IMR-90 (cell line): ENCODE measurements at regions not wholly inside any gene's neighbourhood (a gene's known extent, or its start where the extent isn't known, plus 50 kb on each side); places are given as distances from the start of the nearest gene placed in this dataset.

ENCODE experiments used
- ATAC-seq: fragments of 200-7000 bp; cut with Tn5 transposase; 2 replicates; pipeline ENCODE4 v1.9.1; 2020; ENCODE audit warnings: low read depth, mild to moderate bottlenecking, moderate library complexity
- BruUV-seq: library from RNA; stranded (reverse); fragments of 400-500 nt; replicated peaks from 2 replicates; lab custom pipeline; 2021; lab: Mats Ljungman, UMichigan
- CTCF ChIA-PET: fragments of 300-600 bp; formaldehyde crosslinking; extraction: SDS; loops from one replicate; lab custom pipeline; 2021; ENCODE audit warnings: antibody characterized with exemption; lab: Yijun Ruan, JAX
- POLR2A ChIA-PET: fragments of 300-600 bp; sonication (Branson Sonifier 250); formaldehyde crosslinking; loops from one replicate; lab custom pipeline; 2022; ENCODE audit warnings: antibody characterized with exemption; ENCODE audit not compliant: unreplicated experiment; lab: Charles Lee
- DNase-seq: peaks from one replicate; pipeline ENCODE4 v3.0.0; 2013
- H2AFZ ChIP-seq: replicated peaks from 2 replicates; pipeline ENCODE3; 2013; ENCODE audit warnings: low read length, mild to moderate bottlenecking; ENCODE audit not compliant: poor library complexity
- H2AK5ac ChIP-seq: 2 replicates; pipeline ENCODE4 v1.6.1; 2013; ENCODE audit warnings: low read depth, low read length, inconsistent platforms
- H2AK9ac ChIP-seq: replicated peaks from 2 replicates; pipeline ENCODE3; 2013; ENCODE audit warnings: mild to moderate bottlenecking, low read depth, low read length, moderate library complexity; ENCODE audit not compliant: poor library complexity
- H2BK120ac ChIP-seq: 2 replicates; pipeline ENCODE4 v1.6.1; 2013; ENCODE audit warnings: low read depth, low read length, inconsistent platforms
- H2BK15ac ChIP-seq: 3 replicates; pipeline ENCODE4 v1.6.1; 2013; ENCODE audit warnings: low read depth, low read length, inconsistent platforms
- H2BK20ac ChIP-seq: 2 replicates; pipeline ENCODE4 v1.6.1; 2013; ENCODE audit warnings: low read depth, mild to moderate bottlenecking, inconsistent platforms, low read length, moderate library complexity
- H2BK5ac ChIP-seq: 2 replicates; pipeline ENCODE4 v1.6.1; 2013; ENCODE audit warnings: mild to moderate bottlenecking, low read depth, low read length, inconsistent platforms; ENCODE audit not compliant: poor library complexity, severe bottlenecking
- H3K14ac ChIP-seq: replicated peaks from 2 replicates; pipeline ENCODE4 v1.6.1; 2013; ENCODE audit warnings: low read depth, low read length, inconsistent platforms
- H3K18ac ChIP-seq: 2 replicates; pipeline ENCODE4 v1.6.1; 2013; ENCODE audit warnings: low read depth, low read length, control low read depth
- H3K23ac ChIP-seq: 2 replicates; pipeline ENCODE4 v1.6.1; 2013; ENCODE audit warnings: low read depth, low read length, inconsistent platforms
- H3K27ac ChIP-seq: 2 replicates; pipeline ENCODE4 v1.5.1; 2013; ENCODE audit warnings: mild to moderate bottlenecking, control low read depth, low read length; ENCODE audit not compliant: insufficient read depth
- H3K27me3 ChIP-seq: 2 replicates; pipeline ENCODE4 v1.6.1; 2013; ENCODE audit warnings: low read length; ENCODE audit not compliant: control insufficient read depth, insufficient read depth
- H3K36me3 ChIP-seq: 2 replicates; pipeline ENCODE4 v1.6.1; 2013; ENCODE audit warnings: low read length, mixed read lengths; ENCODE audit not compliant: control insufficient read depth, insufficient read depth
- H3K4ac ChIP-seq: 2 replicates; pipeline ENCODE4 v1.6.1; 2013; ENCODE audit warnings: low read depth, low read length, inconsistent platforms
- H3K4me1 ChIP-seq: 2 replicates; pipeline ENCODE4 v1.6.1; 2013; ENCODE audit warnings: low read length, mixed read lengths; ENCODE audit not compliant: control insufficient read depth, insufficient read depth
- H3K4me2 ChIP-seq: 2 replicates; pipeline ENCODE4 v1.6.1; 2013; ENCODE audit warnings: low read depth, mild to moderate bottlenecking, control low read depth, low read length, moderate library complexity
- H3K4me3 ChIP-seq: 2 replicates; pipeline ENCODE4 v1.5.1; 2013; ENCODE audit warnings: low read depth, mild to moderate bottlenecking, control low read depth, low read length, moderate library complexity; ENCODE audit not compliant: insufficient read depth
- H3K56ac ChIP-seq: 2 replicates; pipeline ENCODE4 v1.6.1; 2013; ENCODE audit warnings: low read length, inconsistent platforms; ENCODE audit not compliant: insufficient read depth; ENCODE audit errors: extremely low read depth
- H3K79me1 ChIP-seq, 2 experiments: 2 replicates each; pipeline ENCODE4 v1.6.1; 2013; ENCODE audit warnings: low read length in 2 of 2, inconsistent platforms in 1 of 2, low read depth in 1 of 2
- H3K9ac ChIP-seq: 2 replicates; pipeline ENCODE4 v1.6.1; 2013; ENCODE audit warnings: low read depth, low read length, control low read depth
- H3K9me1 ChIP-seq: 2 replicates; pipeline ENCODE4 v1.6.1; 2013; ENCODE audit warnings: low read length, inconsistent platforms; ENCODE audit not compliant: insufficient read depth
- H3K9me3 ChIP-seq: 2 replicates; pipeline ENCODE4 v1.6.1; 2013; ENCODE audit warnings: low read length; ENCODE audit not compliant: control insufficient read depth, insufficient read depth
- H4K20me1 ChIP-seq: 2 replicates; pipeline ENCODE4 v1.6.1; 2013; ENCODE audit warnings: low read length, inconsistent platforms; ENCODE audit not compliant: insufficient read depth
- H4K5ac ChIP-seq: 2 replicates; pipeline ENCODE4 v1.6.1; 2013; ENCODE audit warnings: mild to moderate bottlenecking, low read depth, low read length, control low read depth
- H4K8ac ChIP-seq, 2 experiments: 2 replicates each; pipeline ENCODE4 v1.6.1; 2013; ENCODE audit warnings: low read depth in 2 of 2, low read length in 2 of 2, control low read depth in 1 of 2, inconsistent platforms in 1 of 2
- H4K91ac ChIP-seq: 2 replicates; pipeline ENCODE4 v1.6.1; 2013; ENCODE audit warnings: low read depth, low read length, inconsistent platforms; ENCODE audit not compliant: insufficient read depth
- BHLHE40 ChIP-seq: fragments of 150-350 bp; IDR thresholded peaks from 2 replicates; pipeline ENCODE4 v1.6.1; 2016; ENCODE audit warnings: mild to moderate bottlenecking, low read depth, low read length
- CEBPB ChIP-seq: IDR thresholded peaks from 2 replicates; pipeline ENCODE4 v1.6.1; 2012; ENCODE audit warnings: low read depth, low read length, improper control_type of control experiment
- CTCF ChIP-seq: conservative IDR thresholded peaks from 2 replicates; pipeline ENCODE4 v1.5.1; 2012; ENCODE audit warnings: mild to moderate bottlenecking, low read depth, low read length, improper control_type of control experiment
- MAFK ChIP-seq: IDR thresholded peaks from 2 replicates; pipeline ENCODE4 v1.6.1; 2012; ENCODE audit warnings: low read depth, low read length, improper control_type of control experiment
- MXI1 ChIP-seq: IDR thresholded peaks from 2 replicates; pipeline ENCODE4 v1.6.1; 2012; ENCODE audit warnings: low read depth, mild to moderate bottlenecking, low read length, moderate library complexity, borderline replicate concordance
- RAD21 ChIP-seq: IDR thresholded peaks from 2 replicates; pipeline ENCODE4 v1.6.1; 2012; ENCODE audit warnings: low read length, improper control_type of control experiment
- RCOR1 ChIP-seq: IDR thresholded peaks from 2 replicates; pipeline ENCODE4 v1.6.1; 2012; ENCODE audit warnings: mild to moderate bottlenecking, low read length, improper control_type of control experiment; ENCODE audit not compliant: insufficient replicate concordance
- SMC3 ChIP-seq: fragments of 150-350 bp; IDR thresholded peaks from 2 replicates; pipeline ENCODE4 v1.6.1; 2016; ENCODE audit warnings: low read depth, mild to moderate bottlenecking, antibody characterized with exemption, low read length, moderate library complexity
- USF2 ChIP-seq: fragments of 150-350 bp; IDR thresholded peaks from 2 replicates; pipeline ENCODE4 v1.6.1; 2017; ENCODE audit warnings: mild to moderate bottlenecking, antibody characterized with exemption, low read length, low read depth
- WGBS, 2 experiments: methylation state at CpG; one replicate each; pipeline versions ENCODE4 v1.1.5 to v1.1.7; 2013; ENCODE audit warnings: missing lambda C conversion rate in 2 of 2; ENCODE audit not compliant: insufficient read length in 1 of 2; ENCODE audit errors: extremely low coverage in 2 of 2; 5-methylcytosine and 5-hydroxymethylcytosine counted together
- dilution Hi-C: fragments of 300-500 bp; cut with HindIII; formaldehyde crosslinking; loops from one replicate; pipeline ENCODE4 v1.14.3; 2018; ENCODE audit warnings: low sequenced_read_pairs; ENCODE audit not compliant: unreplicated experiment
- in situ Hi-C: fragments of 300-500 bp; cut with MboI; formaldehyde crosslinking; loops from 3 replicates; pipeline ENCODE4 v1.14.3; 2019; ENCODE audit warnings: low sequenced_read_pairs, inconsistent platforms, mixed read lengths
- intact Hi-C: fragments of 100-400 bp; cut with micrococcal nuclease; formaldehyde crosslinking; loops from 2 replicates; pipeline ENCODE4 v1.10.0; 2022
- TF ChIP-seq, protein P1 (sequence below): fragments of 150-350 bp; IDR thresholded peaks from 2 replicates; pipeline ENCODE4 v1.6.1; 2016; ENCODE audit warnings: low read depth, mild to moderate bottlenecking, low read length, moderate library complexity, borderline replicate concordance

GRCh38 chr12:91630596-91631293 is 448.1 kb upstream of the DCN start:
- H3K79me1 ChIP-seq, result no peaks in the 10 kb centered on the region
- H3K27me3 ChIP-seq, result no peaks in the 10 kb centered on the region
- no peak overlapping the region for H2BK5ac ChIP-seq
- no peaks in the 10 kb centered on the region for H3K9me3 ChIP-seq
- H4K5ac ChIP-seq, result no peak overlapping the region
- H3K27ac ChIP-seq, result no peak overlapping the region
- H2BK120ac ChIP-seq, result no peak overlapping the region
- H3K14ac ChIP-seq, result no peak overlapping the region
- WGBS, 2 experiments, result no CpG with 5 or more reads among the region's 3 CpGs
- no peak overlapping the region for H3K4me2 ChIP-seq
- CTCF ChIA-PET, result no interaction called here
- no peak overlapping the region for H2AK5ac ChIP-seq
- H4K8ac ChIP-seq, result no peak overlapping the region
- H4K91ac ChIP-seq, result no peak overlapping the region
- dilution Hi-C loops, result no loop called here
- no TSS peak for BruUV-seq
- H3K18ac ChIP-seq, result no peak overlapping the region
- POLR2A ChIA-PET, result interaction anchor here (0.6 kb wide), 2 partner anchors 44 to 64 kb away, joined by 3 to 4 read pairs; no protein-coding TSS in a partner anchor
- no peak overlapping the region for H2BK20ac ChIP-seq
- H3K23ac ChIP-seq, result no peak overlapping the region
- no peak overlapping the region for H3K4ac ChIP-seq
- no peaks in the 10 kb centered on the region for H3K9me1 ChIP-seq
- in situ Hi-C loops, result no loop called here
- no peak overlapping the region for H3K4me3 ChIP-seq
- H3K36me3 ChIP-seq, result no peaks in the 10 kb centered on the region
- no peak overlapping the region for H2AFZ ChIP-seq
- H3K9ac ChIP-seq, result no peak overlapping the region
- no peaks in the 10 kb centered on the region for H4K20me1 ChIP-seq
- H2BK15ac ChIP-seq, result no peak overlapping the region
- no peak for ATAC-seq
- no peak overlapping the region for H2AK9ac ChIP-seq
- TF ChIP-seq BHLHE40 (no peak), RCOR1 (no peak), RAD21 (no peak), USF2 (no peak), MAFK (no peak), CEBPB (no peak), SMC3 (no peak), CTCF (no peak), MXI1 (no peak)
- TF ChIP-seq, protein P1, sequence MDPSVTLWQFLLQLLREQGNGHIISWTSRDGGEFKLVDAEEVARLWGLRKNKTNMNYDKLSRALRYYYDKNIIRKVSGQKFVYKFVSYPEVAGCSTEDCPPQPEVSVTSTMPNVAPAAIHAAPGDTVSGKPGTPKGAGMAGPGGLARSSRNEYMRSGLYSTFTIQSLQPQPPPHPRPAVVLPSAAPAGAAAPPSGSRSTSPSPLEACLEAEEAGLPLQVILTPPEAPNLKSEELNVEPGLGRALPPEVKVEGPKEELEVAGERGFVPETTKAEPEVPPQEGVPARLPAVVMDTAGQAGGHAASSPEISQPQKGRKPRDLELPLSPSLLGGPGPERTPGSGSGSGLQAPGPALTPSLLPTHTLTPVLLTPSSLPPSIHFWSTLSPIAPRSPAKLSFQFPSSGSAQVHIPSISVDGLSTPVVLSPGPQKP, result no peak
- no peaks in the 10 kb centered on the region for H3K4me1 ChIP-seq
- no peak overlapping the region for H3K56ac ChIP-seq
- intact Hi-C loops, result no loop called here
- no peak for DNase-seq
